GM21723 (cell line): ENCODE measurements at regions not wholly inside any gene's neighbourhood (a gene's known extent, or its start where the extent isn't known, plus 50 kb on each side); places are given as distances from the start of the nearest gene placed in this dataset.

ENCODE experiments used
- ATAC-seq: cut with Tn5 transposase; IDR thresholded peaks from one replicate; pipeline ENCODE4 v1.9.1; 2021; ENCODE audit warnings: mild to moderate bottlenecking, moderate library complexity; ENCODE audit not compliant: unreplicated experiment

DNA sequence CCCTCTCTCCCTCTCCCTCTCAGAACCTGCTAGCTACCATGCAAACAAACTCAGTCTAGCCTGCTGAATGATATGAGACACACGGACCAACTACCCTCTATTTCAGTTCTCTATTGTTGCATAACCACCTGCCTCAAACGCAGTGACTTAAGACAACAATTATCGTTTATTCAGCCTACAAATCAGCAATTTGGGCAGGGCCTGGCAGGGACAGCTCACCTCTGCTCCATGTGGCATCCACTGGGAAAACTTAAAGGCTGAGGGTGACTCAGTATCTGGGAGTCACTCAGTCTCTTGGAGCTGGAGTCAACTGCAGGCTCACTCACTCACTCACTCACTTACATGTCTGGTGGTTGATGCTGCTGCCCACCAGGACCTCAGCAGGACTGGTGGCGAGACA, 121.3 kb downstream of the SEC16B start:
- no peak for ATAC-seq

DNA sequence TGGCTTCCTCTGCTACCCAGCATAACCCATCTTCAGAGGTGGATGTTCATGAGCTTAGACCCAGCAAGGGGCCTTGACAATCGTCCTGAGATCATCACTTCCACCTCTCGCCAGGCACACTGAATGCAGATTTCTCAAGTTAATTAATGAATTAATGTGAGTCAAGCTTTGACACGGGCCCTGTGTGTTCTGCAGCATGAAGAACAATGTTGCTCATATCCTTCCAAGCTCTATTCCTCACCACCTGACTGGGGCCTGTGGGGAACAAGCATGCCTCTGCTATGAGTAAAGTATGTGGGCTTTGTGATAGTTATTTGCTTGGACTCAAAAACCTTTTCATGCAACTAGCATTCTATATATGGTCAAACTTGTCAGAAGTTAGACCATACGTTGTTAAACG, 122.0 kb downstream of the SEC16B start:
- no peak for ATAC-seq

DNA sequence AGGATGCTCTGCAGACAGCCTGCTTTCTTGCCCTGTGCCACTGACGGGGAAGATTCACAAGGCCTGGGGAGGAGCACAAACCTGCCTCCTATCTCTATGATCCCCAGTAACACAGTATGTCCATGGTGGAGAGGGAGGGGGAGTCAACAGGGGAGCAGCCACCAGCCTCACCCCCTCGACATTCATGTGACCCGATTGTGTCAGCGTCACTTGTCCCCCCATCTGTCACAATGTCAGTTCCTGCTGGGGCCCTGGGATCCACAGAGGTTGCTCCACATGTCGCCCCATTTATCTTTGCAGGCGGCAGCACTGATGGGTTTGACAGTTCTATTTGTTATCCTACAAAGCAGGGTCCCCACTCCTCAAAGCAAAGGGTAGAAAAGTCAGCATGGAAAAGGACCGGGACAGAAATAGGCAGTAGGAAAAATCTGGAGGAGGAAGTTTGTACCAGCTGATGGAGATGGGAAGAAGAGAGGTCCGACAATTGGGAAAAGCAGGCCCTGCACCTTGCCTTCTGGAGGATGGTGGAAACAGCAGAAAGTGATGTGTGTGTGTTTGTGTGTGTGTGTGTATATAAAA, 130.9 kb downstream of the SEC16B start:
- ATAC-seq = no peak

DNA sequence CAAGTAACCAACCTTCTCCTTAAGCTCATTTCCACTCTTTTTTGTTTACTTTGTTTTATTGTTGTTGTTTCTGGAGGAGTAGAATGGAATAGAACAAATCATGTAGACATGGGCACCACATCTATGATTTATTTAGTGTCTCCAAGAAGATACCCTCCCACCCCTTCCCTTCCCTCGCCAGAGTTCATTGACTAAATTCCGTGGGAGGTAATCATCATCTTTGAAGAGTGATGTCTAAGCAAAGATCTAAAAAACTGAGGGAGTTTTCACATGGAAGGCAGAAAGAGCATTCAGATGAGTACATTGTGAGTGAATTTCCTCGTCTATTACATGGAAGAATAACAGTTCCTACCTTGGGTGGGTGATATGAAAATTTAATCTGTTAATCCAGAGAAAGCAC, 136.2 kb downstream of the SEC16B start:
- ATAC-seq = no peak

DNA sequence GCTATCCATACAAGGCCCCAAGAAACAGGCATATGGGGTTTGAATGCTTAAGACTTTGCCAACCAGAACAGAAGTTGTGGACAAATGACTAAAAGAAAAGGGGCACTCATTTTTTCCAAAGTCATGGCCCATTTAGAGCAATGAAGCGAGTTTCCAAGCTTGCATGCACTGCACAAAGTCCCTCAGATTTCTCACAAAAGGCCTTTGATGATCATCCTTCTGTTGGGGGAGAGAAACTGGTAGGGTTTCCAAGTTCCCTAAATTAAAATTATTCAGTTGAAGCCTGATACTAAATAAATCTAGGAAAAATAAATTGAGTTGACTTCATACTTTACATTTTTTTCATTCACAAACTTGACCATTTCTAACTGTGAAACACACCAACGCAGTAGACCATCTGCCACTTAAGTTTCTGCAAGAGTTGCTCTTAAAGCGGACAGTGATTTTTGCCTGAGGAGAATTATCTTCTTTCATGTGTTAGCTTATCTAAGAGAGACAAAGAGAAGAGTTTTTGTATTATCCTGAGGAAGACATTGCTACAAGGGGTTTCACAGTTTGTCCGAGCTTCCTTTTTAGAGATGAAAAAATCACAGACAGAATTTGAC, 139.2 kb downstream of the SEC16B start:
- no peak for ATAC-seq

DNA sequence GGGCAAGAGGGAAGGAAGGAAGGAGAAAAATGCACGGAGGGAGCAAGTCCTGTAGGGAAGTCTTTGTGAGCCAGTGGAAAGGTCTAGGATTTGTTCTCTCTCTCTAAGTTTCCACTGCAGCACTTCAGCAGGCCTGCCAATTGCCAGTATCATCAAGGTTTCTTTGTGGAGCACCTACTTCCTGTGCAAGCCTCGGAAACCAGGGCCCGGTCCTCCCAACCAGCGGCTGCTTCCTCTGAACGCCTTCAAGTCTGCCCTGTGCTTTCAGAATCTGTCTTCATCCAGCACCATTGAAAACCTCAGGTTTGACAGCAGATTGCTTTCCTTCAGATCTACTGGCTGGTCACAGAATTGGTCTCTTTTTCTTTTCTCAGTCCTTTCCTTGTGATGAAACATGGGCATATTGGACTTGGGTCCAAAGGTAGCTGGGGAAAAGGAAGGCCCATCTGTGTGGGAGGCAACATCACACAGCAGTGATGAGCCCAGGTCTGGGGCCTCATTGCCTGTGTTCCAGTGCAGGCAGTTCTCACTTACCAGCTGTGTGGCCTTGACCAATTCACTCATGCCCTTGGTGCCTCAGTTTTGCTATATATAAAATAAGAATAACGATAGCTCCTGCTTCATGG, 144.5 kb downstream of the SEC16B start:
- no peak for ATAC-seq

DNA sequence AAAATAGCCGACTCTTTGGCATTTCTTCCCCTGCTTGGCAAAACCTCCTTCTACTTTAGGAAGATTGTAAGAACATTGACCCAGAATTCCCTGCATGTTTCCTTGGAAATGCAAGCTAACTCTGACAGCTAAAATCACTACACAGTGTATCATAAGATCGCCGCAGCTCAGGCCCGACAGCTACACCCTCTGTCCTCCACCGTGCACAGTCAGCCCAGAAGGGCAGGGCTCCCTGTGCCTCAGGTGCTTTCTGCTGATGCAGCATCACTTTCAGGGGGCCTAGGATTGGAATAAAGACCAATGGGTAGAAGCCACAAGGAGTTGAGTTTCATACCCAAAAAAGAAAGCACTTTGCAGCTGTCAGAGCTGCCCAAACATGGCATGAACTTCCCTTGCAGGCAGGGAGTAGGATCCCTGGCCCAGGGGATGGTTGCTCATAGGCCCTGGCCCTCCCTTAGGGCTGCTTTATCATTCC, 145.3 kb downstream of the SEC16B start:
- ATAC-seq = no peak

DNA sequence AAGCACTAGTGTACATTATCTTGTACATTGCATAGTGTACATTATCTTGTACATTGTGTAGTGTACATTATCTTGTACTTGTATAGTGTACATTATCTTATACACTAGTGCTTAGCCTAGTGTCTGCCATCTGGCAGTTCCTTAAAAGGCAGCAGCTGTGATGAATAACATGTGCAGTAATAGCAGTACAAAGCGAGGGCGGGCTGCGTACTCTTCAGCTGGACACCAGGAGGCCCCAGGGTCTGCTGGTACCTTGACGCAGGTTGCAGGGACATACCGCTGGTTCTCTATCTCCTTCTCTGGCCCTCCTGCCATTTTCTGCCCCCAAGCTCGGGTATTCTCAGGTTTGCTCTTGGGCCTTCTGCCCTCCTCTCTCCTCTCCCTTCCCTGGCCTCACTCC, 149.6 kb downstream of the SEC16B start:
- no peak for ATAC-seq

DNA sequence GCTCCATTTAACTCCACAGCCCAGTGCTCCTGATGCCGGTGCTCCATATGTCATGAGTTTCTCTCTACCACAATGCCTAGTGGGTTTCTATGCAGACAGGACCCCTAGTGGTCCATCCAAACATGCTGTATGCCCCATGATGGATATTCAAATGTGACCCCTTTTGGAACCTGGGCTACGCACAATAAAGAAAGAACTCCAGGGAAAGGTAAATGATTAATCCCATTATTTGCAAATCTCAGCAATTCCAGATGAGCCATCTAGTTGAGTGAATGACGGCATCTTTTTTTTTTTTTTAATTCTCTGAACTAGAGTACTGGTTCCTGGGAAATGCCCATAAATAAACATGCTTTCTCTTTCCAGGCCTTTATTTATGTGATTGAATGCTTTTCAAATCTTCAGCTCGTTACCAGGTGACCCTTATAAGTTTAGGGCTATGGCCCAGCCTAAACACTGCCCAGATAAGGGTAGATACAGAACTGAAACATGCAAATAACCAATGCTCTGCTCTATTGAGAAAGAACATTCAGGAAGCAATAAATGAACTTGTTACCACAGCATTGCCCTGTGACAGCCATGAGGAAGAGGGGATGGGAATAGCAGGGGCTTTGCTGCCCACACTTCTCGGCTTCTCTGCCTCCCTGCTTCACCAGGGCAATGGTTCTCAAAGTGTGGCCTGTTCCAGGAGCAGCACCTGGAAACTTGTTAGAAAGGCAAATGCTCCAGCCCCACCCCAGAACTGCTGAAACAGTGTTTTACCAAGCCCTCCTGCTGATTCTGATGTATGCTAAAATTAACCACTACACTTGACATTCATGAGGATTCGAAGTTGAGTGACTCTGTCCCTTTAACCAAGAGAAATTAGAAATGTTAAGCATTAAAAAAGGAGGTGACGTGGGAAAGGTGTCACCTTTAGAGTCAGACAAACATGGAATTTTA, 151.7 kb downstream of the SEC16B start:
- peak; percentile 97 for ATAC-seq

DNA sequence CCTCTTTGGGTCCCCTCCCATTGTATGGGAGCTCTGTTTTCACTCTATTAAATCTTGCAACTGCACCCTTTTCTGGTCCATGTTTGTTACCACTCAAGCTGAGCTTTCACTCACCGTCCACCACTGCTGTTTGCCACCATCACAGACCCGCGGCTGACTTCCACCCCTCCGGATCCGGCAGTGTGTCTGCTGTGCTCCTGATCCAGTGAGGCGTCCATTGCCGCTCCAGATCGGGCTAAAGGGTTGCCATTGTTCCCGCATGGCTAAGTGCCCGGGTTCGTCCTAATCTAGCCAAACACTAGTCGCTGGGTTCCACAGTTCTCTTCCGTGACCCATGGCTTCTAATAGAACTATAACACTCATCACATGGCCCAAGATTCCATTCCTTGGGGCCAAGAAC, 157.2 kb downstream of the SEC16B start:
- ATAC-seq = no peak

DNA sequence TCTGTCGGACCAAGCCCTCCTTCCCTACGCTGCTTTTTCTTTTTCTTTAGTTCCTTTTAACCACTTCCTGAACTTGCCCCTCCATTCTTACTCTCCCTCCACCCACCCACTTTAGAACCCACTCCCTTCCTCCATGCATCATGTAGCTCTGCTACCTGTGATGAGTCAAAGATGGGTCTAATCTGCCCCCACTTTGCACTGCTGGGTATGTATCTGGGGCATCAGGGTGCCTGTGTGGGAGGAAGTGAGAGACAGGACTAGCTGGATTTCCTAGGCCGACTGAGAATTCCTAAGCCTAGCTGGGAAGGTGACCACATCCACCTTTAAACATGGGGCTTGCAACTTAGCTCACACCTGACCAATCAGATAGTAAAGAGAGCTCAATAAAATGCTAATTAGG, 157.7 kb downstream of the SEC16B start:
- no peak for ATAC-seq

DNA sequence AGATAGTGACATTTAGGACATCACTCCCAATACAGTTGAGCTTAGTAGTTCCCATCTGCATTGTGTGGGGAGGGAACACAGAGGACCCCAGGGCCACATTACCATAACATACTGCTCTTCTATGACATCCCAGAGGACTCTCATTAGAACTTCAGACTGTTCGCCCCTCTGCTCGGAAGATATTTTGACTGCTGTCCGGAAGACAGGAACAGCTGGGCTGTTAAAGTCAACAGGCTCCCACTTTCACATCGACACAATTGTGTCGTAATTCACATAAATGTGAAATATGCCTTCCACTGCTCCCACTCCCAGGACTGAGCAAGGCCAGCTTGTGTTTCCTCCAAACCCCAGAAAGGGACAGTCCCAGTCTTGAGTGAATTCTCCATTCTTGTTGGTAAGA, 158.4 kb downstream of the SEC16B start:
- ATAC-seq = no peak

DNA sequence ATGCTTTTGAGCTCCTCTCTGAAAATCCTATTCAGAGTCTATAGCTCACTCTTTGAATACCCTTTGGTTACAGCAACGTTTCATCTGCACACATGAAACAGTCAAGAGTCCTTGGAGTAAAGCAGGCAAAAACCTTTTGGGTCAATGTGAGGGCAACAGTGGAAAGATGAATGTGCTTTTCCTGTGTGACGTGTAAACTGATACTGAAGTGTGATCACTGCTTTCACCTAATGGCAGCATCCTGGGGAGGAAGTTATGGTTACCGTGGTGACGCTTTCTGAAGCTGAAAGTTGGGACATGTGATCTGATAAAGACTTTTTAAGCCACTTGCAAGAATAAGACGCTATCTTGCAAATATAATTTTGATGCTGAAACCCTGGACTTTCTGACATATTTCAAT, 160.0 kb downstream of the SEC16B start:
- ATAC-seq = no peak

DNA sequence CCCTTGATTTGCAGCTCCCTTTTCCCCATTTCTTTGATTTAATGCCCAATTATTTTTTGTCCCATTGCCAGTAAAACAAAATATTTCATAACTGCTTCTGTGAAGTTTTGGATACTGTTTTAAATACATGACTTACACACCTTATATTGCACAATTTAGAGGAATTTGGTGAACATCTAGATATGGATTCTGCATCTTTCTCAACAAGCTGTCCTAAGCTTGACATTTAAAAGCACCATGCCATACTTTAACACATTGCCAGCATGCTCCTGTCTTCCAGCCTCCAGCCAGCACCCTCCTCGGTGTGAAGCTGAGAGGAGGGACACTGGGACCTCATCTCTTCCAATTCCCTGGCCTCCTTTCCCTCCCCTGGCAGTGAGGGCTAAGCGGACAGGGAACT, 167.6 kb downstream of the SEC16B start:
- ATAC-seq = no peak

DNA sequence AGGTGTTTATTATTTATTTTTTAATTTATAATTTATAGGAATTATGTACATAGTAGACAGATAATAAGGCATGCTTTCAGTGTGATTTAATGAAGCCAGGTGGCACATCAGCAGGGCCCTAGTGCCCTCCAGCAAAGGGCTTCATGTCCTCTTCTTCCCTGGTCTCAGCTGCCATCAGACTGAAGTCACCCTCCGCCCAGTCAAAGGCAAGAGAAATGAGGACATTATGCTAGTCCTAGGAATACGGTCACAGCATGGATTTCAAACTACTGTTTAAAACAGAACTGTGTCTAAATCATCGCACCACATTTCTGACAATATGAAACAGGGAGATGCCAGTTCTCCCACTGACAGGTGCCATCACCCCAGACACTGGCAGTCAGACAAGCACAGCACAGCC, 168.1 kb downstream of the SEC16B start:
- ATAC-seq = no peak

DNA sequence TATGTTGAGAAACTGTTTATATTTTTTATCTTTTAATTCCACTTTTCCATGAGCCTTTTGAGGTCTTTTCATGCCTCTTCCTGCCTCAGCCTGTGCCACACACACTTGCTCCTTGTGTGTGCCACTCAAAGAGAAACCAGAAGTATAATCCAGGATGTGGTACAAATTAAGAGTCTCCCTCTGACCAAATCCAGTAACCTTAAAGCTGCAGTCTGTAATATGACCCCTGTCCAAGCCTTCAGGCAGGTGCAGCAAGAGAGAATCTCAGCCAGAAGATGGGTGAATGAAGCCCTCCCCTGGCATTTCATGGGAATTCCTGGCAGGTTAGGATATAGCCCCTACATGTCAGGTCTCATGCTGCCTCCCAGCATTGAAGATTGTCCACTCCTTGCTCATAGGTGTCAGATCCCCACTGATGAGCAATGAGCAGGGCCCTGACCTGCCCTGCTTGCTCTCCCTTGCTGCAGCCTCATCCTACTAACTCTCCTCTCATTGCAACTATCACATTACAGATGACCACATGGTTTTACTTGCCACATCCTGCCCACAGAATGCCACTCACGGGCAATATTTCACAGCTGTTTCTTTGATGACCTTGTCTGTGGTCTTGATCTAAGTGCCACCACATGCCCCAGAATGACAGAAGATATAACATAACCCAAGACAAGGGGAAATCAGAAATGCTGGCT, 169.3 kb downstream of the SEC16B start:
- ATAC-seq = peak; percentile 72

DNA sequence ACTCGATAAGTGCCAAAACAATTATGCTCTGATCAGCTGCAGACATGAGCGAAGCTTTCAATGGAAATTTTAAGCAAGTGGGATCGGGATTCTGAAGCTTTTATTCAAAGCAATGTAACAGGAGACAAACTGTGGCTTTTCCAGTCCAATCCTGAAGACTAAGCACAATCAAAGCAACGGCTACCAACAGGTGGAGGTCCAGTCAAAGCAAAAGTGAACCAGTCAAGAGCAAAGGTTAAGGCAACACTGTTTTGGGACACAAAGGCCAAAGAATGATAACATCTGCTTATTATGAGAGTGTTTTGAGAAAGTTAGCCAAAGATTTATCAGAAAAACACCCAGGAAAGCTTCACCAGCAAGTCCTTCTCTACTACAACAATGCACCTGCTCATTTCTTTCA, 170.1 kb downstream of the SEC16B start:
- ATAC-seq = no peak

DNA sequence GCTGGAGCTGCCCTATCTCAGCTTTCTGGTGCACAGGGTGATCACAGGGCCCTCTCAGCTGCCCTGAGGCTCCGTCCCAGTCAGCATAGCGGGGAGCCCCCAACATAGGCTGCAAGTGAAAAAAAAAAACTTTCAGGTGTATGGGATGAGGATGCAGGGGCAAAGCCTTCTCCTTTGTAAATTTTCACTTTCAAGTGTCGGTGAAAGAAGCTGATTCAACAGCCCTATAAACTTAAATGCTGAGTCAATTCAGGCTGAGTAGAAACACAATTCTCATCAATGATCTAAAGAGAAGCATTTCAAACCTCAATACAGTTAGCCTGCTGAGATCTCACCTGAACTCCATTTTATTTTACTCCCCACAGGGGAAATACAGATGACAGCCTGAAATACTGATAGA, 171.2 kb downstream of the SEC16B start:
- no peak for ATAC-seq

DNA sequence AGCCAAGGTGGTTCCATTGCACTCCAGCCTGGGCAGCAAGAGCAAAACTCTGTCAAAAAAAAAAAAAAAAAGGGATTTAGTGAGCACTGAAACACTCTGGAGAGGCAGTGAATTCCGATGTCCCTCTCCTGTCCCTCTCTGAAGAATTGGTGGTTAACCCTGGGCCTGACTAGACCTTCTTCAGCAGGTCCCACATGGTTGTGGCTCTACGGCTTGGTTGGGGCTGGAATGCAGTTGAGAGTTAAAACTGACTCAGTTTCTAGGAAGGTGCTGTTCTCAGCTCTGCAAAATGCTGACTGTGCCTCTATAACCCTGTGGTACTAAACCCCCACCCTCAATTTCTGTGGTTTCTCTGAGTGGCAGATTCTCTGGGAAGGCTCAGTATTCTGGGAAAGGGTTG, 173.3 kb downstream of the SEC16B start:
- ATAC-seq = no peak

DNA sequence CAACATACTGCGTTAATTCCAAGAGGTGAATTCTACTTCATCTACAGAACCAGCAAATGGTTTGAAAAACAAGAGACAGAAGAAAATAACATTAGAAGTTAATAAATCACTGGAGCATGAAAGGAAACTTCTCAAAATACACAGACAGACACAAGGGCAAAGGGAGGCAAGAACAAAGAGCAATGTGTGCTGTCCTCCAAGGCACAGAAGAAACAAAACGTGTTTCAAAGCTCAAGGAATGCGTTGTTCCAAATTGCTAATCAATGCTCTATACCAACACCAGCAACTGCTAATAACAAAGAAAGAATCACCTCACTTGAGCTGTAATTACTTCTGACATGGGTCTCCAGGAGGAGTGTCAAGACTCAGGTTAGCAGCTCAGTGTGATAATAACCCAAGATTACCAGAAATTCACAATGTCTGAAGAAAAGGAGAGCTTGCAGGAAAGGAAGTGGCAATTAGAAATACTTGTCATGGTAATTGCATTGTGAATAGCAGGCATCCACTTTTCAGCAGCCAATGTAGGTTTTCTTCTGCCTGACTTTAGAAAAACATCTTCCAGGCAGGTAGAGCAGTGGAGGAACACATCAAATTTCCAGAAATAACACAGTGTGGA, 175.4 kb downstream of the SEC16B start:
- no peak for ATAC-seq

DNA sequence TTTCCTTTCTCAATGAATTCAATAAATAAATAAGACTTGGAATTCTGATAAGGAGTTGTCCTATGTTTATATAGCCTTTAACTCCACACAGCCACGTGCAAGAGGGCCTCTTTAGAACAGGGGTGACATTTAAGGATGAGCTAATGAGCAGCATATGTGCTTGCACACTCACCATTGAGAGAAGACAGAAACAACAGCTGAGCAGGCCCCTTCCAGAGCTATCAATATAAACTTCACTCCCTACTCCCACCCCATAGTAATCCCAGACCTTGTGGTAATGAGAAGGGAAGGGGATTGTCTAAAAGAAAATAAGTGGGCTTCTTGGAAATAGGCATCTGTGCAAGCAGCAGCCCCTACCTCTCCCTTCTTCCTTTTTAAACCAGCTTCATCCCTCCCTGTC, 176.0 kb downstream of the SEC16B start:
- ATAC-seq = no peak
